HG02798 (cell line): ENCODE measurements at regions not wholly inside any gene's neighbourhood (a gene's known extent, or its start where the extent isn't known, plus 50 kb on each side); places are given as distances from the start of the nearest gene placed in this dataset.
"Not testable (repeated sequence)": the region's sequence is repeated elsewhere in the genome, so short reads cannot be mapped to it uniquely, and the experiment has no call there.

Experiments
- ATAC-seq: cut with Tn5 transposase; IDR thresholded peaks from one replicate; pipeline ENCODE4 v1.9.1; 2021; ENCODE audit warnings: mild to moderate bottlenecking; ENCODE audit not compliant: unreplicated experiment, poor library complexity

DNA sequence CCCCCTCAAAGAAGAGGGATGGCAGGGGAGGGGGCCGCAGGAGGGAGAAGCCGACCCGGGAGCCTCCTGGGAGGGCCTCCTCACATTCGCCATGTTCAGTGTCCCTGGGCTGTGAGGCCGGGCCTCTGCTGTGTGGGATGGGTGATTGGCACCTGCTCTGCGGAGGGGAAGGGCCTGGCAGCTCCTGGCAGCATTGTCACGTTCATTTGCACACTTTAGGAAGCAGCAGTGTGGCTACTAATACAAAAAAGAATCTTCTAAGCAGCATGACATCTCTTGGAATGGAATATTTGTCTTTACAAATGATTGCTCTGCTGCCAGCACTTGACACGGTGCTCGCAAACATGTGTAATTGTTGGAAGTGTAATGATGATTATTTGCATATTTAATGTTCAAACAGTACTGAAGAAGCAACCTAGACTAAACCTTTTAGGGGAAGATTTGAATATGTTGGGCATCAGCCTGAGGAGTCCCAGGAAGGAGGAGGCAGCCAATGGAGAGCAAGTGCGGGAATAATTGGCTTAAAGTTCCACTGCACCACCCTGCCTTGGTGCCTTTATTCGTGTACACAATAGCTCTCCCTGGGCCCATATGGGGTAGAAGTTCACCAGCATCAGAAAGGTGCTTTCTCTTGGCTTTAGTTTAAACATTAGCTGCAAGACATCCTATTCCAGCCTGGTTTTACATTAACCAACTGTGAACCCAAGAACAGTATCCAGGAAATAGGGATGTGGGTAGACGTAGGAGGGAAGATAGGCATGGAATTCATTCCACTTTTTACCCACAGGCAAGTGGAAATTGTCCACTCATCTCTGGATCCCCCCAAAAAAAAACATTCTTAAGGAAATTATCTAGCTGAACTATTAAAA is 404.9 kb downstream of the TMEM182 start:
- ATAC-seq = no peak

GRCh38 chr2:103167599-103167998 is 405.8 kb downstream of the TMEM182 start:
- no peak for ATAC-seq

GRCh38 chr2:103169861-103170260 is 408.0 kb downstream of the TMEM182 start:
- no peak for ATAC-seq

DNA sequence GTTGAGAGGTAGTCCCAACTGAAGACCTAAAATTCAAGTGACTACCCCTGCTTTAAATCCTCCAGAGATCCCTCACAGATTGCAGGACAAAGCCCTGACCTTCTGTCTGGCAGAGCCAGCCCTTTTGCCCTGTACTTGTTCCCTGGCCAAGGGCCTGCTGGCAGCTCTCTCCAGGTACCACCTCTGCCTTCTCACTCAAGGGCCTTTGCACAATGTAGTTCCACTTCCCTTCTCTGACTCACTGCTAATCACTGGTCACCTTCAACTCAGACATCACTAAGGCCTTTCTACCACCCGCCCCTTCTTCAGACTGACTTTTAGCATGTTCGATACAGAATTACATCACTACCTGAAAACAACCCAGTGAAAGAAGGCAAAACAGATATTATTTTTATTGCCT is 411.0 kb downstream of the TMEM182 start:
- ATAC-seq = no peak

DNA sequence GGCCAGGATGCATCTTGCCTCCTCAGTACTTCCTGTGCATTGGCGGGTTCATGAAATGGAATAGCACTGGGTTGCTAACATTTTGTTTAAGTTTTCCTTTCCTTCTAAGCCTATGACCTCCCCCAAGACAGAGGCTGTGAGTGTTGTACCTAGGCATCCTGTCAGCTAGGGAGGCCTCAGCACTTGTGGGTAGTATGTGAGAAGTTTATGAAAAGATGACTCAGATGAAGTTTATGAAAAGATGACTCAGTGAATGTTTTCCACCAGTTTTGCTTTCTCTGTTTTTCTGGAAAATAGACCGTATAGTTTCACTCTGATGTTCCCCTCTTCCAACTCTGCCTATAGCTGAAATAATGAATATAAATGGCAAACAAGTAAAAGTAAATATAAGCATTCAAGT is 412.9 kb downstream of the TMEM182 start:
- no peak for ATAC-seq

DNA sequence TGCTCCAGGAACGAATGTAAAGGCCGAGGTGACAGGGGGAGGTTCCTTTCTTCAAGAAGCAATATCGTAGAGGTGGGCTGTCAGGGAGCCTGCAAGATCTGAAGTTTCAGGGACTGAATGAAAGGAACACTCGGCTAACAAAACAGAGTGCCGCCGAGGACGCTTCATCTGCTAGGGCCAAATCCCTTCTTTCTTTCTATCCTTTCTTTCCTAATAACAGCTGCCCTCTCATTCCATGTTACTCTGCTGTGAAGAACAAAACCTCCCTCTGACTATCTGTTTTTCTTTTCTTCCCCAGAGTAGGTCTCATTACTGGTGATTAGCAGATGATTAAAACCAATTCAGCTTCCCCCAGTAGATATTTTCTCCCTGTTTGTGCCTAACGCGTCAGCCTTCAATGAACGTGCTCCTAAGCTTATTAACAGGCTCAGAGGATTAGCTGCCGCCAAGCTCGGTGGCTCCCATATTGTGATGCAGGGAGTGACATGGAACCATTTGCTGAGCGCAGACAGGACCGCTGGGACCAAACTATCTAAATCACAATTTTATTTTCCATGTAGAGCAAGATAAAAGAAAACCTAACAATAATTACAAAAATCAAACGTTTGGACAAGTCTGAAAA is 414.6 kb downstream of the TMEM182 start:
- no peak for ATAC-seq

DNA sequence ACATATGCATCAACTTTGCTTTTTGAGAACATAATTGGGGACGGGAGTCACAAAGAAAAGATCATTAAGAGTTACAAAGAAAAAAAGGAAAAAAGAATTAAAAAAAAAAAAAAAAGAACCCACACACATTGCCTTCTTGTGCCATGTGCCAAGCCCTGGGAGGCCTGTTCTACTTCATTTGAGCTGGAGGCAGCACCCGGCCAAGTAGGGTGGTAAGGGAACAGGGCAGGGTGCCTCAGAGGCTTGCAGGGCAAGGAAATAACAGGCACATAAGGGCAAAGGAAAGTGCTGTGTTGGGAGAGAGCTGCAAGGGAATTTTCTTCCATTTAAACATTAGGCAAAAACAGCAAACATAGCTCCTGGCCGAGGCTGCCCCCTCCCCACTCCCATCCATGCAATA is 418.0 kb downstream of the TMEM182 start:
- no peak for ATAC-seq

DNA sequence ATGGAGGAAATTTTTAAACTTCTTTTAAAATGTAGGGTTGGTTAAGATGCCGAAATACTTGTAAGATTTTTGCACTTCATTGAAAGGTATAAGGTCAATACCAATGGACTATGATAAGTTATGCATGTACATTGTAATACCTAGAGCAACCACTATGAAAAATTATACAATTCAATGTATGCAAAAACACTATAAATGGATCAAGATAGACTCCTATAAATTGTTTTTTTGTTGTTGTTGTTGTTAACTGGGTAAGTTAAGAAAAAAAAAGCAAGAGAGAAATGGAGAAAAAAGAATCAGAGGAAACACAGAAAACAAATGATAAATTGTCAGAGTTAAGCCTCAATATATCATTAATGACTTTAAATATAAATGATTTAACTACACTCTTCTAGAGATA is 421.2 kb downstream of the TMEM182 start:
- no peak for ATAC-seq

GRCh38 chr2:103196802-103197201 is 435.0 kb downstream of the TMEM182 start:
- no peak for ATAC-seq

DNA sequence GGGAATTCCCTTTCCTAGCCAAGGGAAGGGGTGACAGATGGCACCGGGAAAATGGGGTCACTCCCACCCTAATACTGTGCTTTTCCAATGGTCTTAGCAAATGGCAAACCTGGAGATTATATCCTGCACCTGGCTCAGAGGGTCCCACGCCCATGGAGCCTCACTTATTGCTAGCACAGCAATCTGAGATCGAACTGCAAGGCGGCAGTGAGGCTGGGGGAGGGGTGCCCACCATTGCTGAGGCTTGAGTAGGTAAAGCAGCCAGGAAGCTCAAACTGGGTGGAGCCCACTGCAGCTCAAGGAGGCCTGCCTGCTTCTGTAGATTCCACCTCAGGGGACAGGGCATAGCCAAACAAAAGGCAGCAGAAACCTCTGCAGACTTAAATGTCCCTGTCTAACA is 438.9 kb downstream of the TMEM182 start:
- not testable (repeated sequence) for ATAC-seq

- ATAC-seq = no peak
These were observed 447.1 kb downstream of the TMEM182 start for GRCh38 chr2:103208916-103209315.

DNA sequence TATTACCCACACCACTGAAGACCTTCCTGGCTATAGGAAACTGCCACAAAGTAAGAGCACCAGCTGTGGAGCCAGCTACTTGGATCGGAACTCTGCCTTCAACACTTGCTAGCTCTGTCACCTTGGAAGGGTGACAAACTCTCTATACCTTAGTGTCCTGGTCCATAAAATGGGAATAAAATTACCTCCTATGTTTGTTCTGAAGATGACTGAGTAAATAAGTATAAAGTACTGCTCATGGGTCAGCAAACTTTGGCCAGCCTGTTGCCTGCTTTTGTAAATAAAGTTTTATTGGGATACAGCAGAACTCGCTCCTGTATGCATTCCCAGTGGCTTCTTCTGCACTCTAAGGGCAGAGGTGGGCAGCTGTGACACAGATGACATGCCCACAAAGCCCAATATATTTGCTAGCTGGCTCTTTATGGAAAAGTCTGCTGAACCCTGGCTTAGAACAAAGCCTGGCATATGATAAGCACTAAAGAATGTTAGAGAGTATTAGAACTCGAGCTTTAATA is 451.3 kb downstream of the TMEM182 start:
- ATAC-seq = no peak

GRCh38 chr2:103218516-103218915 is 456.7 kb downstream of the TMEM182 start:
- ATAC-seq = no peak

DNA sequence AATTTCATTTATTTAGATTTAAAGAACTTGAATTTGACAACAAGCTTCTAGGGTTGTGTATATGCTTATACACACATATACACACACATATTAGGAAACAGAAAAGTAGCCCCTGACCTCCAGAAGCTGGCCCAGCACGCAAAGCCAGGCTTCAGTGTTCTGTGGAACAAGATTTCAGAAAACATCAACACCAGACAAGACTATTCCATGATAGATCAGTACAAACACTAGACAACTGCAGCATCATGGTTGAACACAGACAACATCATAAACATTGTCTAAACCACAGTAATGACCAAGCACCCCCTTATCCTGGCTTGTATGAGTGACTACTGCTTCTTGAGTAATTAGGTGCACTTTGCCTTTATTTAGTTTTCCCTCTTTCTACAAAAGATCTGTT is 457.6 kb downstream of the TMEM182 start:
- ATAC-seq = no peak

DNA sequence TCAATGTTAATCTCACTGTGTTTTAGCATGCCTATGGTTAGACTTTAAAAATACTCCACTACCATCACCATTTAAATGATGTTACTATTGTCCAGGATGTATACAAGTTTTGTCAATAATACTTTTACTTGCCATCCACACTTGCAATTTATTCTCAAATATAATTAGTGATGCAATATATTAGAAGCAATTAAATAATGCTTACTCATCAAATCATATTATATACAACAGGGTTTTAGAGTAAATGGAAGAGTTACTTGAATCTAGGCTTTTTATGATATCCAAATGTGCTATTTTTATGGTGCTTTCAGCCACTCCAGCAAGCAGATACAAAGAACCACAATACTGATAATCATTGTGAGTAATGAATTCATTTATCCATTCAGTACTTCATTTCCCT is 461.1 kb downstream of the TMEM182 start:
- no peak for ATAC-seq

DNA sequence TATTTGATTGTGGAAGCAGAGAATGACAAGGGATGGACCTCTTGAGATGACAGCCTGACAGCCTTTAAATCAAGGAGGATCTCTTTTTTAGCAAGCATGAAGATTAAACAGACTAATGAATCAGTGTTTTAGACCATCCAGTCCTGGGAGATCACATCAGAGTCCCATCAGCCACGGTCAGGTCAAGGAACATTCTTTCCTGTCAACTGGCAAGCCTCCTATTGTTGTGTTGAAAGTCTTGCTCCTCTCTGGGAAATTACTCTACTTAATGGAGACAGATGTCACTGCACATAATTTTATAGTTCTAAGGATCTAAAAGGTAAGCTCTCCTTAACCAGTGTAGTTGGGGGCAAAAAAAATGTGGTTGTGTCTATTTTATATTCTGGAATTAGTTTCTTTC is 469.0 kb downstream of the TMEM182 start:
- ATAC-seq = no peak

DNA sequence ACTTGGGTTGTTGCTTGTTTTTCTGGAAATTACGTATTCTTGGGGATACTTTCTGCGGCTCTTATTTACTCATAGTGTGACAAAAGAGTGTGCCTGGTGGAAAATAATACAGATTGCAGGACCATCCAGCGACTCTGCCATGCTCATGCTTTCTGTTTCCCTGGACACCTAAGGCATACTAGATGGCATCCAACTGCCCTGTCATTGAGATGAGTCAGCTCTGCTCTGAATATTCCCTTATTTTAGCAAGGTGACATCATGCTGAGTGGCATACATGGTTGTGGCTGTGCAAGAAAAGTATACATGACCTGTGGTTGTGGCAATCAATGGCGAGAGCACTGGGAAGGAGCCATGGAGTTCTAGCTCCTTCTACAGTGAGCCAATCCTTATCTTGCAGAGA is 471.0 kb downstream of the TMEM182 start:
- no peak for ATAC-seq

DNA sequence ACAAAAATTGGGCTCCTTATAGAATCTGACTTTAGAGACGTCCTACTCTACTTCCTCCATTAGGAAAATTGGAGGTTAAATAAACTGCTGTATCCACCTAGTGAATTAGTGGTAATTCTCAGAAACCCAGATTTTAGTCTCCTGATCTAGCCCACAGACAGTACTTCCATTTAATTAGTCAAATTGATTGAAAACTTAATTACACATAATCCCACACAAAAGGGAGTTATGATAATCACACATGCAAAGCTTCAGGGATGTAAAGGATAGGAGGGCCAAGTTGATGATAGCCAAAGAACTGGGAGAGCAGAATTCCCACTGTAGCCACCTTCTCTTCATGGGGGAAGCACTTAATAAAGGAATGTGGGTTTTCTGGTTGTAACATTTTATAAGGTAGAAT is 471.9 kb downstream of the TMEM182 start:
- no peak for ATAC-seq

DNA sequence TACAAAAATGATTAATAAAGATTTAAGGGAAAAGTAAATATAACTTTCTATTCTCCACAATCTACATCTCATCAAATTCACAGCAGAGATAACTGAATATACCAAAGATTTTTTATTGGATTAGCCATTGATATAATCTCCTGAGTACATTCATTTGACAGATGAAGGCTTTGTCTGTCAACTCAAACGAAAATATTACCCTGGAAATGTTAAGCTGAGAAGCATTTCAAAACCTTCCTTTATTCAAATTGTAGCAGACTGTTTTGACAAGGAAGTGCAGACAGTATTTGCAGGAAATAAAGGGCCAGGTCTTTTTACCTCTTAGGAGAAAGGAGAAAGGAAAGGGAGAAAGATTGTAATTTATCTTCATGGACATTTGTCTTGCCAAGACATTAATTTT is 473.5 kb downstream of the TMEM182 start:
- ATAC-seq = no peak

- ATAC-seq = no peak
These were observed 487.6 kb downstream of the TMEM182 start for GRCh38 chr2:103249462-103249861.

- ATAC-seq = no peak
These were observed 490.9 kb downstream of the TMEM182 start for GRCh38 chr2:103252781-103253180.

DNA sequence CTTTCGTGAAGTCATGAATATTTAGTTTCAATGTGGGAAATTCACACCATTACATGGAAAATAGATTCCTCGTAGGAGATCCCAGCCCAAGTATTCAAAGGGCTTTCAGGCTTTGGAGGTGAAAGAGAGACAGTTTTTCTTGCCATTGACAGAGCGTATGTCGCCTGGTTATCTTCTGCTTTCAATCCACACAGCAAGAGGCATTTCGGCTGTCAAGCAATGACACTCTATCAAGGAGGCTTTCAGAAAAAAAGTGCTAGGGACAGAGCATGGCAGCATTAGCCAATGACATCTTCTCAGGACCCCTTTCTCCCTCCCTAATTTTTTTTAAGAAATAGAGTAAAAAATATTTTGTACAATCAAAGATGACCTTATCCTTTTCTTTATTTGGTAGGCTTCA is 492.8 kb downstream of the TMEM182 start:
- no peak for ATAC-seq
